Calu3 (cell line): ENCODE measurements at regions not wholly inside any gene's neighbourhood (a gene's known extent, or its start where the extent isn't known, plus 50 kb on each side); places are given as distances from the start of the nearest gene placed in this dataset.
"Not testable (repeated sequence)": the region's sequence is repeated elsewhere in the genome, so short reads cannot be mapped to it uniquely, and the experiment has no call there.

Experiments used
- BruUV-seq: library from RNA; stranded (reverse); fragments of 400-500 nt; replicated peaks from 2 replicates; lab custom pipeline; 2021; lab: Mats Ljungman, UMichigan
- CTCF ChIA-PET: fragments of 300-600 bp; sonication (Branson Sonifier 250); formaldehyde crosslinking; loops from one replicate; lab custom pipeline; 2022; ENCODE audit warnings: antibody characterized with exemption; lab: Charles Lee
- DNase-seq: peaks from one replicate; pipeline ENCODE4 v3.0.0; 2022
- H3K27ac Mint-ChIP-seq: one replicate; pipeline ENCODE4 v1.8.0; 2022; ENCODE audit warnings: mixed read lengths; ENCODE audit not compliant: unreplicated experiment
- H3K27me3 Mint-ChIP-seq: one replicate; pipeline ENCODE4 v1.8.0; 2022; ENCODE audit warnings: mixed read lengths; ENCODE audit not compliant: unreplicated experiment
- H3K36me3 Mint-ChIP-seq: one replicate; pipeline ENCODE4 v1.8.0; 2022; ENCODE audit warnings: mild to moderate bottlenecking, moderate library complexity, mixed read lengths; ENCODE audit not compliant: insufficient read depth, unreplicated experiment
- H3K4me1 Mint-ChIP-seq: one replicate; pipeline ENCODE4 v1.8.0; 2022; ENCODE audit warnings: mild to moderate bottlenecking, low read depth, mixed read lengths; ENCODE audit not compliant: unreplicated experiment
- H3K4me3 Mint-ChIP-seq: one replicate; pipeline ENCODE4 v1.8.0; 2022; ENCODE audit warnings: mild to moderate bottlenecking, low read depth, moderate library complexity, mixed read lengths; ENCODE audit not compliant: unreplicated experiment
- H3K9me3 Mint-ChIP-seq: one replicate; pipeline ENCODE4 v1.8.0; 2022; ENCODE audit warnings: low read depth, mixed read lengths; ENCODE audit not compliant: unreplicated experiment
- intact Hi-C: fragments of 100-400 bp; cut with micrococcal nuclease; formaldehyde crosslinking; loops from one replicate; pipeline ENCODE4 v1.10.0; 2022; ENCODE audit not compliant: unreplicated experiment
- TF ChIP-seq, protein P1 (sequence below): fragments of 200-600 bp; IDR thresholded peaks from one replicate; pipeline ENCODE4 v1.8.0; 2022; ENCODE audit warnings: antibody characterized with exemption; ENCODE audit not compliant: unreplicated experiment

DNA sequence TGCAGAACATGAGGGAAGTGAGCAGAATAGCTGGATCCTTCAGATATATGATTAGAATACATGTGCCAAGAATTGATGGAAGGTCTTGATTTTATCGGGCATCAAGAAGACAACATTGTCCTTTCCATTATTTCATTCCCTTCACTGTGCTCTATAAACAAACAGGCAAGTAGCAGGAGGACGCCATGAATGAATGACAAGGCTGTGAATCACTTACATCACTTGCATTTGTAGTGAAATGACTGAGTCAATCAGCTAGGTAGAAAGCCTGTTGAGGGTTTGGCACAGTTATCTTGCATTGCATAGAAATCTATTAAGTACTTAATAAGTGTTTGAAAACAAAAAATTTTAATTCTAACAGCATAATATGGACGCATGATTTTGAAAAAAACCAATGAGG is 548.8 kb upstream of the IZUMO3 start:
- intact Hi-C loops, result no loop called here
- H3K4me3 Mint-ChIP-seq, result no peak overlapping the region
- no peaks in the 10 kb centered on the region for H3K36me3 Mint-ChIP-seq
- CTCF ChIA-PET, result no interaction called here
- H3K27ac Mint-ChIP-seq, result no peak overlapping the region
- no peaks in the 10 kb centered on the region for H3K27me3 Mint-ChIP-seq
- H3K9me3 Mint-ChIP-seq, result peaks cover 3% of the 10 kb centered on the region
- BruUV-seq, result no TSS peak
- TF ChIP-seq, protein P1, sequence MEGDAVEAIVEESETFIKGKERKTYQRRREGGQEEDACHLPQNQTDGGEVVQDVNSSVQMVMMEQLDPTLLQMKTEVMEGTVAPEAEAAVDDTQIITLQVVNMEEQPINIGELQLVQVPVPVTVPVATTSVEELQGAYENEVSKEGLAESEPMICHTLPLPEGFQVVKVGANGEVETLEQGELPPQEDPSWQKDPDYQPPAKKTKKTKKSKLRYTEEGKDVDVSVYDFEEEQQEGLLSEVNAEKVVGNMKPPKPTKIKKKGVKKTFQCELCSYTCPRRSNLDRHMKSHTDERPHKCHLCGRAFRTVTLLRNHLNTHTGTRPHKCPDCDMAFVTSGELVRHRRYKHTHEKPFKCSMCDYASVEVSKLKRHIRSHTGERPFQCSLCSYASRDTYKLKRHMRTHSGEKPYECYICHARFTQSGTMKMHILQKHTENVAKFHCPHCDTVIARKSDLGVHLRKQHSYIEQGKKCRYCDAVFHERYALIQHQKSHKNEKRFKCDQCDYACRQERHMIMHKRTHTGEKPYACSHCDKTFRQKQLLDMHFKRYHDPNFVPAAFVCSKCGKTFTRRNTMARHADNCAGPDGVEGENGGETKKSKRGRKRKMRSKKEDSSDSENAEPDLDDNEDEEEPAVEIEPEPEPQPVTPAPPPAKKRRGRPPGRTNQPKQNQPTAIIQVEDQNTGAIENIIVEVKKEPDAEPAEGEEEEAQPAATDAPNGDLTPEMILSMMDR, result no peak
- no peaks in the 10 kb centered on the region for H3K4me1 Mint-ChIP-seq
- no peak for DNase-seq

DNA sequence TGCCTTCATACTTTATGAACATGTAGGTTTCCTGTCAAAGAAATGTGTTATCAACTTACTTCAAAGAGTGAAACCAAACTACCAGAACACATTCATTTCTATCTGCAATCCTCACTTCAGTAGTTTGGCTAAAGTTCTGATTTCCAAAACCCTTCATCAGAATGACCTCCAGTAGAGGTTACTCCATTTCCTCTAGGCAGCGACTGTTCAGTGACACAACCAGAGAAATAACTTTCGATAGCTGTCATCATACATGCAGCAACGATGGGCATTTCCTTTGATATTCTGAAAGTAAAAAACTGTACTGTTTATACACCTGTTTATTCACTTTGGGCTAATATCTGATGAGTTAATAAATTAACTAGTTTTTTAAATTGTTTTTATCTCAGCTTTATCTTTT is 532.5 kb upstream of the IZUMO3 start:
- H3K9me3 Mint-ChIP-seq, result peaks cover 5% of the 10 kb centered on the region
- intact Hi-C loops, result no loop called here
- BruUV-seq, result no TSS peak
- no peak overlapping the region for H3K4me3 Mint-ChIP-seq
- no peak for DNase-seq
- no peaks in the 10 kb centered on the region for H3K4me1 Mint-ChIP-seq
- TF ChIP-seq, protein P1, result no peak
- H3K27me3 Mint-ChIP-seq, result no peaks in the 10 kb centered on the region
- H3K27ac Mint-ChIP-seq, result no peak overlapping the region
- H3K36me3 Mint-ChIP-seq, result no peaks in the 10 kb centered on the region
- CTCF ChIA-PET, result no interaction called here

DNA sequence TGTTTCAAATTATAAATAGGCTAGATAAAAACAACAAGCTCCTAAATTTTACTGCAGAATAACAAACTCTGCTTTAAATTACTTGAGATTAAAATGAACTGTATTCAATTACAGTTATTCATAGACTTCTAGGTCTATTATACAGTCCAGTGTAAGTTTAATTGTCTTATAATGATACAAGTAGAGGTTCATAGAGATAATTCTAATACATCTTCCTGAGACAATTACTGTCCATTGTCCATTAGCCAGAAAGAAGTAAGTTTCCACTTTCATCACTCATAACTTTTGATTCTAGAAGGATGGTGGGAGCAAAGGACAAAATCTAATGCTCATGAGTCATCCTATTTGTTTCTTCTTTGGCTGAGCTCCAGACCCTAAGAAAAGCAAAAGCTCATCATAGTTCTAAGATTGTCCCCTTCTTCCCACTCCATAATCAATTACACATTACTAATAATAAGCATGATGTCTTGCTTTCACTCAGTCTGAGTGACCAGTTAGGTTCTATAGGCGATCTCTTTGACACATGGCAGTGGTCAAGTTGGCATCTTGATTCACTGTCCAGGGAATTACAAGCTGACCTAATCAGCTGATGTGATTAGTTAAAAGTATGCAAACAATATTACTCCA is 502.5 kb upstream of the IZUMO3 start:
- Mint-ChIP-seq H3K9me3 (peaks cover 7% of the 10 kb centered on the region), H3K36me3 (no peaks in the 10 kb centered on the region), H3K27me3 (no peaks in the 10 kb centered on the region), H3K27ac (no peak overlapping the region), H3K4me1 (no peaks in the 10 kb centered on the region), H3K4me3 (no peak overlapping the region)
- CTCF ChIA-PET, result no interaction called here
- TF ChIP-seq, protein P1, result no peak
- intact Hi-C loops, result no loop called here
- BruUV-seq, result no TSS peak
- DNase-seq, result no peak

DNA sequence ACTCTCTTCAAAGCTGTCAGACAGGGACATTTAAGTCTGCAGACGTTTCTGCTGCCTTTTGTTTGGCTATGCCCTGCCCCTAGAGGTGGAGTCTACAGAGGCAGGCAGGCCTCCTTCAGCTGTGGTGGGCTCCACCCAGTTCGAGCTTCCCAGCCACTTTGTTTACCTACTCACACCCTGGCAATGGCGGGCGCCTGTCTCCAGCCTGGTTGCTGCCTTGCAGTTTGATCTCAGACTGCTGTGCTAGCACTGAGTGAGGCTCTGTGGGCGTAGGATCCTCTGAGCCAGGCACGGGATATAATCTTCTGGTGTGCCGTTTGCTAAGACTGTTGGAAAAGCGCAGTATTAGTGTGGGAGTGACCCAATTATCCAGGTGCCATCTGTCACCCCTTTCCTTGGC is 499.8 kb upstream of the IZUMO3 start:
- CTCF ChIA-PET, intact Hi-C loops, H3K4me1 Mint-ChIP-seq, BruUV-seq, H3K27ac Mint-ChIP-seq, DNase-seq, H3K27me3 Mint-ChIP-seq, H3K36me3 Mint-ChIP-seq, H3K4me3 Mint-ChIP-seq: not testable (repeated sequence)
- peaks cover 12% of the 10 kb centered on the region for H3K9me3 Mint-ChIP-seq

DNA sequence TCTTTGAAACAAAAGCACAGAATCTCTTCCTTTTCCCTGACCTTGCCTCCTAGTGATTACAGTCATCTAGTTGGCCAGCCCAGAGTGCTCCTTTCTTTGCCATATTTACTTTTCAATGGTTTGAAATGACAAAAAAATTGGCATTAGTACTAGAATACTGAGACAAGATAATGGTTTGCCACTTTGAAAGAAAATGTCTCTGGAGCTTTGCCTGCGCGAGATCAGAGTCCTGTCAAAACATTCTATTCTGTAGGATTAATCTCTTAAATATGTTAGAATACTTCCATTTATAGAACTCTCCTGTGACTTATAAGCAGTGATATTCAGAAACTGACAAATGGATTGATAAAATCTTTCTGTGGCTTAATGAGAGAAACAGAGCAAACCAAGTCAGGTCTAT is 484.0 kb upstream of the IZUMO3 start:
- Mint-ChIP-seq H3K27ac (no peak overlapping the region), H3K9me3 (no peaks in the 10 kb centered on the region), H3K27me3 (no peaks in the 10 kb centered on the region), H3K36me3 (no peaks in the 10 kb centered on the region), H3K4me1 (no peaks in the 10 kb centered on the region), H3K4me3 (no peak overlapping the region)
- no peak for DNase-seq
- CTCF ChIA-PET, result no interaction called here
- BruUV-seq, result no TSS peak
- intact Hi-C loops, result no loop called here
- TF ChIP-seq, protein P1, result no peak
